Dedifferentiated amniotic fluid mesenchymal stem cell (primary cell): ENCODE measurements at regions not wholly inside any gene's neighbourhood (a gene's known extent, or its start where the extent isn't known, plus 50 kb on each side); places are given as distances from the start of the nearest gene placed in this dataset.
"Not testable (repeated sequence)": the region's sequence is repeated elsewhere in the genome, so short reads cannot be mapped to it uniquely, and the experiment has no call there.

Experiments used
- DNase-seq: peaks from one replicate; pipeline ENCODE4 v3.0.0-alpha.2; 2016; ENCODE audit errors: extremely low spot score

DNA sequence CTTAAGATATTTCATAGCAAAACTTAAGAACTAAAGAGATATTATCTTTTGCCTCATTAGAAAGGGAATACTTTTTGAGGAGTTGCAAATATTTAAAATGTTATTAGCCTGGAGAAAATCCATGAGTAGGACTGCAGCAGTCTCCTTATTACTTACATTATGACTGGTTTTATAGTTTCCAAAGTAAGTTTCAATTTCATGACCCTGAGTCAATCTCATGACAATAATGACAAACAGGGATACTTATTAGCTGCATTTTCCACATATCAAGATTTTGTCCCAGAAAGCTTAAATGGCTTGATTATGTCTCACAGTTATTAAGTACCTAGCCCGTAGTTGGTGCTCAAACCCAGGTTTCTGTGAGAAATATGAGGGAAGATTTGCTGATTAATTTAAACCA, 150.8 kb upstream of the ZEB2 start:
- DNase-seq = no peak

DNA sequence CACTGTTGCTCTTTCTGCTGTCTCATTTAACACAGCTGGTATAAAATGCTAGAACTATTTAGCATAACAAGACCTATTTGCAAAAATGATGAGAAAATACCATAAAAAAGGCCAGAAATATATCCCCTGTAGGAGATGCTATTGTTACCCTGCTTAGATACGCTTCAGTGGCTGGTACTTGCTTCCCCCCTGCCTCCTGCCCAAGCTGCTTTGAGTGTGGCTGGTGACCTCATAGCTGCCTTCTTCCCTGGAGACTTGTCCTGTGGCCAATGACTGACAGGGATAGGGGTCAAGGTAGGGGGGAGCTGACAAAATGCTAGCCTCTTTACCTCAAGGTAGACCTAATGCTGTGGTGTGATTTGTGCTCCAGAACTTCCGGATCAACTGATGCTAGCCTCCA, 150.2 kb upstream of the ZEB2 start:
- no peak for DNase-seq

- DNase-seq = no peak
These were observed 149.5 kb upstream of the ZEB2 start for GRCh38 chr2:144669196-144669987.

GRCh38 chr2:144668493-144669110, 148.7 kb upstream of the ZEB2 start:
- DNase-seq = no peak

DNA sequence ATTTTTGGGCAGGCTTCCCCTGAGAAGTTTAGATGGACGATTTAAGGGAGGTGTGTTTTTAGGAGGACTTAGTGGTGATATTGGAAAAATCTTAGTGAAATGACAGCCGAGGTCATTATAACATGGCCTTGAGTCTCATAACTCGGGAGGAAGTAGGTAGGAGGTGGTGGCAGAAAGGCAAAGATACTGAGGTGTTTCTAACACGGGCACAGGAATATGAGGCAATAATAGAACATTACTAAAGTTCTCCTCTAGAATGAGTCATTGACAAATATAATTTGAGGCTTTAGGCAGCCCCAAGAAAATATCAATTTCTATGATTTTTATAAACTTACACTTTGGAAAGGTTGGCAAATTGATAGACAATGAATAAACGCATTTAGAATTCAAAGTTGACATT, 146.1 kb upstream of the ZEB2 start:
- no peak for DNase-seq

DNA sequence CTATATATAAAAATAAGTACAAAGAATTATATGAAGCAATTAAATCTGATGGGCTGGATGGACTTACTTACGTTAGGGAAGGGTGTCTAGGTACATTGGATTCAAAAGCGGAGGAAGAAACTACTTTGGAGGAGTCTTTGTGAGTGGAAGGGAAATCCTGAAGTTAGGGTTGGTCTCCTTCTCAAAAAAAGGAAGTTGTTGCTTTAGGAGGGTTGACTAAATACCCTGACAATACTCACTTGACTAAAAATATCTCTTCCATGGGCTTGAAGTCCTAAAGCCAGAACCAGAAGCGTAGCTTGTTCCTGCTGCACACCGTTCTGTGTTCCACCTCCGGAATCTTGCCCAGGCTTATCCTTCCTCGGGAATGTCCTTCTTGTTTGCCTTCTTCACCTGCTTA, 143.3 kb upstream of the ZEB2 start:
- no peak for DNase-seq

GRCh38 chr2:144660518-144661316, 140.8 kb upstream of the ZEB2 start:
- DNase-seq = no peak

DNA sequence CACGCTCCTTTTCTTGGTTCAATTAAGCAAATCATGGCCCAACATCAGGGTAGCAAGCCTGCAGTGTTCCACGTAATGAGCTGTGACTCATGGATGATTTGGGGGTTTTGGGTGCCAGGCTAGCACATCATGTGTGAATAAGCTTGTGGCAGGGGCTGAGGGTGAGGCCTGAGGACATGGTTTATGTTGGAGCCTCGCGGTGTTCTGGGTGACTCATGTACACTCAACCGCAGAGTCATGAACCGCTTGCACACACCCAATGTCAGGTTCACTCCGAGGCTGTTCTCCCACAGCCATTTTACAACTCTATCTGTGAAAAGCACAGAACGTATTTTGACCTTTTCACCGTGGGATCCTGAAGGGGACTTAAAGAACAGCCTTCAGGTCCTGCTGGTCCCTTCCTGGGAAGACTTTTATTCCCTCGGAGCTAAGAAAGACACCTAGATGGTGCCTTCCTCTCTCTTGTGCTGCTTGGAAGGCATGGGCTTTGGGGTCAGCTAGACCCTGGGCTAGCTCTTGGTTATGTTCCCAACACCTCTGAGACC, 139.9 kb upstream of the ZEB2 start:
- no peak for DNase-seq

DNA sequence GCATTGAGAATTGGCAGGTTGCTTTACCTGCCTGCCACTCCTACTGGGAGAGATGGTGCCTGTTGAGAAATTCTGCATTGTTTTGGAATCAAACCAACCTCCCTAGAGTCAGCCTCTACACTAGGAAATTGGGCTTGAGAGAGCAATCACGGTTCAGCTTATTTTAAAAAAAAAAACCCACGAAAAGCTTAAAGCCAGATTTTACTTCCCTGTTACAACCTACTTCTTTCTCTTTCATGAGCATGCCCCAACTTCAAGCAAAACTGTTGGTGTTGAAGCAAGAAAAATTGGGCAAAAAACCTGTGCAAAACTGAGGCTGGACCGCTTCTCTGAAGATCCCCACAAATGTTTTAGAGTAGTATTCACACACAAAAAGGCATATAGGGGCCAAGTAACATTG, 134.6 kb upstream of the ZEB2 start:
- DNase-seq = no peak

GRCh38 chr2:144650907-144651306, 131.0 kb upstream of the ZEB2 start:
- DNase-seq = no peak

DNA sequence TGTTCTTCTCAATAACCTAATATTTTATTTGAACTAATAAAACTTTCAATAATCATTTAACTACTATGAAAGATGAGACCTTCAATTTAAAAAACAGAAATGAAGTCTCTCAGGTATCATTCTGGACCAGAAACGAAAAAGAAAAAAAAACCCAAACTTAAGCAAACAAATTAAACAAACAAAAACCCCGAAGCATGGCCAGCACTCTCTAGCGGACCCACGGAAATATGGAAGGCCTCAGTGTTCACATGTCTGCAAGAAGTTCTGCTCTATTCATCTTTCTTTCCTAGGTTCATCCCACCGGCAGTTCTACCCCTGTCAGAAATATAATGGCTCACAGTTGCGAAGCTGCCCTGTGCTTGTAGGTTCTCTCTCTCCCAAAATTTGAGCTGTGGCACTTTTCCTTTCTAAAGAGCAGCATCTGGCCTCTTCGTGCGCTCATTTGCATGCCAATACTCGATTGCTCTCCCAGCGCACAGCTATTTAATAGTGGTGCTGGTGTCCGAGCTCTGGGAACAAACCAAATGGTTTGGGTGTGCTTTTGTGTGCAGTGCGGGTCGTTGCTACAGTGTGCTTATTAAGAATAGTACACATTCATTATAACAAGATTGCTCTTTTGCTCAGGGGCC, 129.0 kb upstream of the ZEB2 start:
- no peak for DNase-seq

DNA sequence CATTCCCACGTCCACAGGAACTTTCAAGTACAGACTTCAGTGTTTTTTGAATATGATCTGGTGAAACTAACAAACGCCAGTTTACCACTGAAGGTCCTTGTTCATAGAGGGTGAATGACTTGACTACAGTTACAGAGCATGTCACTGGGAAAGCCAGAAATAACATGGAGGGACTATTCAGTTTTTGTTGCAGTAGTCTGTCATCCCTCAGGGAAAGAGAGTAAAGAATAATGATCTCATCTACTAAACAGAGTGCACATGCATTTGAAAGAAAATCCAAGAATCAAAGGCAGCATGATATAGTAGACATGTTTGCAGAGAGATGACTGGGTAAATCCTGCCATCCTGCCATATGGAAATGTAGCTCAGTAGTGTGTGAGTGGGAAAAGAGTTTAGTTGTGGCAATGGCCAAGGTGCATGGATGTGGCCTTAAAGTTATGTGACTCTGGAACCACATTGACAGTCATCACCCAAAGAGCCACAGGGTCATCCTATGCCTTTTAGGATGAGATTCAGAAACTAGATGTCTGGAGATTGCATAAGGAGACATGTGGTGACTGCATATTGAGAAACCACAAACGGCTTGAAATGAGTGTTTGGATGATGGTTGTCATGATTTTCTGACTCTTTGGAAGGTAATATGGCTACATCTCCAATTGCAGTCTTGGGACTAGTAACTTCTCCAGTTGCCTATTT, 125.3 kb upstream of the ZEB2 start:
- no peak for DNase-seq

DNA sequence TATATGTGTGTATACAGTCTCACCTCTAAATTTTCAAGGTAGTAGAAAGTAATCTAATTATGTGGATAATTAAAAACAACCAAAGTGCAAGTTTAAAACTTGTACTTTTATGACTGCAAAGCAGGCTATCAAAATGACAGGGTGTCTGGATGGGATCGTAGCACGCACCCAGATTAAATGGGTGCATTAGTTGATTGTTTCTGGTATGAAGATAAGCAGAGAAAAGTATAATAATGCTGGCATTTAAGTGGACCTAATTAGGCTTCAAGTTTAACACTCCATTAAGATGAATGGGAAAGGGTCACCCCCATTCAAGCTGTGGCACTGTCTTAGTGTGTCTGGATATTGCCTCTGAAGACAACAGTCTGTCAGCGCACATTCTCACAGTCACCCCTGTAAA, 124.6 kb upstream of the ZEB2 start:
- no peak for DNase-seq

GRCh38 chr2:144643537-144644336, 123.8 kb upstream of the ZEB2 start:
- DNase-seq = no peak

GRCh38 chr2:144642856-144643255, 122.9 kb upstream of the ZEB2 start:
- DNase-seq = no peak

GRCh38 chr2:144642131-144642530, 122.2 kb upstream of the ZEB2 start:
- no peak for DNase-seq

- DNase-seq = not testable (repeated sequence)
These were observed 118.3 kb upstream of the ZEB2 start for GRCh38 chr2:144638250-144638649.

DNA sequence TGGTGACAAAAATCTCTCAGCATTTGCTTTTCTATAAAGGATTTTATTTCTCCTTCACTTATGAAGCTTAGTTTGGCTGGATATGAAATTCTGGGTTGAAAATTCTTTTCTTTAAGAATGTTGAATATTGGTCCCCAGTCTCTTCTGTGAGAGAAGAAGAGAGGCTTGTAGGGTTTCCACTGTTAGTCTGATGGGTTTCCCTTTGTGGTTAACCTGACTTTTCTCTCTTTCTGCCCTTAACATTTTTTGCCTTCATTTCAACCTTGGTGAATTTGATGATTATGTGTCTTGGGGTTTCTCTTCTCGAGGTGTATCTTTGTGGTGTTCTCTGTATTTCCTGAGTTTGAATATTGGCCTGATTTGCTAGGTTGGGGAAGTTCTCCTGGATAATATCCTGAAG, 116.9 kb upstream of the ZEB2 start:
- not testable (repeated sequence) for DNase-seq

- DNase-seq = no peak
These were observed 112.9 kb upstream of the ZEB2 start for GRCh38 chr2:144632809-144633208.

- DNase-seq = no peak
These were observed 111.7 kb upstream of the ZEB2 start for GRCh38 chr2:144631636-144632035.
